Suprapubic skin (tissue), 4 donors: ENCODE measurements at regions not wholly inside any gene's neighbourhood (a gene's known extent, or its start where the extent isn't known, plus 50 kb on each side); places are given as distances from the start of the nearest gene placed in this dataset.

ENCODE experiments used
- DNase-seq, 2 donors: peaks; one replicate each; pipeline ENCODE4 v3.0.0-alpha.2; 2019; ENCODE audit warnings: low spot score in 2 of 2
- H3K27ac ChIP-seq: fragments of 200-600 bp; sonication (generic); one replicate; pipeline ENCODE4 v1.5.1; 2019
- H3K27me3 ChIP-seq: fragments of 200-600 bp; sonication (generic); one replicate; pipeline ENCODE4 v1.5.1; 2019
- H3K36me3 ChIP-seq: fragments of 200-600 bp; sonication (generic); one replicate; pipeline ENCODE4 v1.5.1; 2019
- H3K4me1 ChIP-seq: fragments of 200-600 bp; sonication (generic); one replicate; pipeline ENCODE4 v1.5.1; 2019
- H3K4me3 ChIP-seq: fragments of 200-600 bp; sonication (generic); one replicate; pipeline ENCODE4 v1.5.1; 2019; ENCODE audit warnings: mild to moderate bottlenecking
- H3K9me3 ChIP-seq: fragments of 200-600 bp; sonication (generic); one replicate; pipeline ENCODE4 v1.5.1; 2019
- CTCF ChIP-seq, 2 donors: fragments of 200-600 bp in 1 of 2; fragments of 450-650 bp in 1 of 2; sonication (generic) in 1 of 2; IDR thresholded peaks; one replicate each; pipeline ENCODE4 v1.5.1; 2016 to 2019; ENCODE audit warnings: antibody characterized with exemption in 2 of 2, mild to moderate bottlenecking in 1 of 2, moderate library complexity in 1 of 2
- EP300 ChIP-seq: sonication (generic); formaldehyde crosslinking; IDR thresholded peaks from one replicate; pipeline ENCODE4 v1.6.1; 2017; ENCODE audit warnings: antibody characterized with exemption
- POLR2A ChIP-seq, 2 donors: fragments of 450-650 bp; IDR thresholded peaks; one replicate each; pipeline ENCODE4 v1.6.1; 2017; ENCODE audit warnings: antibody characterized with exemption in 2 of 2, mild to moderate bottlenecking in 2 of 2, moderate library complexity in 2 of 2
- POLR2AphosphoS5 ChIP-seq, 3 donors: sonication (generic); formaldehyde crosslinking; IDR thresholded peaks; one replicate each; pipeline ENCODE4 v1.6.1; 2017; ENCODE audit warnings: antibody characterized with exemption in 3 of 3
- WGBS: methylation state at CpG from one replicate; pipeline ENCODE4 v1.1.5; 2018; 5-methylcytosine and 5-hydroxymethylcytosine counted together

DNA sequence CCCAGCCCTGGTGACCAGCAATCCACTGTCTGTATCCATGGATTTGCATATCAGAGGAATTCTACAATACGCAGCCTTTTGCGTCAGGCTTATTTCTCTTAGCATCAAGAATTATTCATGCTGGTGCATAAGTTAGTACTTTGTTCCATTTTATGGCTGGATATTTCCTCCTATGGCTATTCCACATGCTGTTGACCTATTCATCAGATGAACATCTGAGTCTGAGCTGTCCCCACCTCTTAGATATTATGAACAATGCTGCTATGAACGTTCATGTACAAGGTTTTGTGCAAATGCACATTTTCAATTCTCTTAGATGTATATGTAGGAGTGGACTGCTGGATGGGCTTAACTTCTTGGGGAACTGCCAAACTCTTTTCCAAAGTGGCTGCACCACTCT, 79.0 kb upstream of the CST7 start:
- no peak for DNase-seq
- no peak overlapping the region for H3K27ac ChIP-seq
- no peaks in the 10 kb centered on the region for H3K4me1 ChIP-seq
- TF ChIP-seq EP300 (no peak), POLR2A (IDR thresholded peaks at IDR 0.05) (no peak), POLR2AphosphoS5 (IDR thresholded peaks at IDR 0.05) (no peak), CTCF (IDR thresholded peaks at IDR 0.05) (no peak)
- peaks cover 5% of the 10 kb centered on the region for H3K27me3 ChIP-seq
- no peaks in the 10 kb centered on the region for H3K9me3 ChIP-seq
- H3K36me3 ChIP-seq = no peaks in the 10 kb centered on the region
- no peak overlapping the region for H3K4me3 ChIP-seq
- WGBS = 80% methylated on average over 3 of the region's 3 CpGs

GRCh38 chr20:24870881-24871280, 78.2 kb upstream of the CST7 start:
- H3K27ac ChIP-seq = no peak overlapping the region
- peaks cover 5% of the 10 kb centered on the region for H3K27me3 ChIP-seq
- TF ChIP-seq POLR2AphosphoS5 (IDR thresholded peaks at IDR 0.05) (no peak), EP300 (no peak), POLR2A (IDR thresholded peaks at IDR 0.05) (no peak), CTCF (IDR thresholded peaks at IDR 0.05) (no peak)
- H3K36me3 ChIP-seq = no peaks in the 10 kb centered on the region
- H3K4me3 ChIP-seq = no peak overlapping the region
- DNase-seq = no peak
- H3K9me3 ChIP-seq = no peaks in the 10 kb centered on the region
- no peaks in the 10 kb centered on the region for H3K4me1 ChIP-seq
- WGBS = no CpG with 5 or more reads among the region's 8 CpGs

GRCh38 chr20:24871480-24872213, 77.4 kb upstream of the CST7 start:
- H3K27me3 ChIP-seq = peaks cover 5% of the 10 kb centered on the region
- no peak overlapping the region for H3K4me3 ChIP-seq
- no peak for TF ChIP-seq POLR2AphosphoS5 (IDR thresholded peaks at IDR 0.05)
- no peak for DNase-seq
- no peaks in the 10 kb centered on the region for H3K4me1 ChIP-seq
- H3K9me3 ChIP-seq = no peaks in the 10 kb centered on the region
- H3K27ac ChIP-seq = no peak overlapping the region
- no peaks in the 10 kb centered on the region for H3K36me3 ChIP-seq
- 48% methylated on average over 10 of the region's 13 CpGs for WGBS

DNA sequence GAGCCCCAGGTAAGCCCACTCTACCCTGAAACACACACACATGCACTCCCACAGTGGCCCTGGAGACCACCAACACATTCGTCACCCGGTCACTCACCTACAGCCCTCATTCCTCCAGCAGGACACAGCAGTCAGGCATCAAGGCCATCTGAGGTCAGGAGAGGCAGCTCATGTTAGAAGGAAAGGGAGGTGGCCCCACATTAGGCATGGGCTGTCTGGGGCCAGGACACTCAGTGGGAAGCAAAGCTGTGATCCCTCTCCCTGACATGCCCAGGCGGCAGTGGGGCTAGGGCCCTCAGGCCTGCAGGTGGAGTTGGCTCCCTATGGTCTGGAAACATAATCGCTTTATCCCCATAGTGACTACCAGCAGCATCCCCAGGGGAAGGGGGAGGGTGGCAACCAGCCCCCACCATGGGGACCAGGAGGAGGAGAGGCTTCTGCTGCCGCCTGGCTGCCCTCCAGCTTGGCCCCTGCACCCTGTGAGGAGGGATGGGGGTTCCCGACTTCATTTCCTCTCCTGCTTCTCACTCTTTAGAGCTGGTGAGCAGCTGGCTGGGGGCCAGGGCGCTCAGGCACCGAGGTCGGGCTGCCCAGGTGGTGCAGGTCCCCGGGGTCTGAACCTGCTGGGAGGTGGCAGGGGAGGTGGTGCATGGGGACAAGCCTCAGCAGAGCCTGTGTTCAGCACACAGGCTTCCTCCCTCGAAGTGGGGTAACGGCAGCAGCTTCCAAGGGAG, 76.6 kb upstream of the CST7 start:
- DNase-seq = no peak
- Histone ChIP-seq H3K36me3 (no peaks in the 10 kb centered on the region), H3K4me1 (no peaks in the 10 kb centered on the region), H3K27ac (no peak overlapping the region), H3K27me3 (peaks cover 5% of the 10 kb centered on the region), H3K9me3 (no peaks in the 10 kb centered on the region), H3K4me3 (no peak overlapping the region)
- TF ChIP-seq EP300 (no peak), POLR2A (IDR thresholded peaks at IDR 0.05) (no peak), CTCF (IDR thresholded peaks at IDR 0.05) (no peak), POLR2AphosphoS5 (IDR thresholded peaks at IDR 0.05) (no peak)
- WGBS = 68% methylated on average over 3 of the region's 12 CpGs

DNA sequence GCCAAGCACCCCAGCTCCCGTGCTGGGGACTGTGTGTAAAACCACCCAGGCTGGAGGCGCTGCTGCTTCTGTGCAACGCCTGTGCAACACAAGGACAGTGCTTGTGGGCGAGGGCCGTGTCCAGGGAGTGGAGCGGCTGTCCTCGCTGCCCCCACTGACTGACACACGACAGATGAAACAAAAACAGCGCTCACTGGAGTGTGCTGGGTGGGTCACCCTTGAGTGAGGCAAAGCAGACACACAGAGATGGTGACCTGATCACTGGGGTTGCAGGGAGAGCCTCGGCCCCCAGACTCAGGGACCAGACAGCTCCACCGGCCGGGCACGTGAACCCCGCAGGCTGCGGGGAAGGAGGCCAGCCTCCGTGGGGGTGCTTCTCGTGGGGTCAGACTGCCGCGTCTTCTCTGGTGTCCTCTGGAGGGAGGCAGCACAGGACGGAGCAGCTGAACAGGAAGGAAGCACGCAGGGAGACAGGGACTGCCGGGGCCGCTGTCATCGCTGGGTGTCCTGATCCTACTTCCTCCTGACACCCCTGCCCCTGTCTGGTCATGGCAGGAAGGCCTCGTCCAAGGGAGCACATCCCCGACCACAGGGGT, 75.9 kb upstream of the CST7 start:
- WGBS = 70% methylated on average over 20 of the region's 26 CpGs
- Histone ChIP-seq H3K4me1 (no peaks in the 10 kb centered on the region), H3K27me3 (peaks cover 5% of the 10 kb centered on the region), H3K4me3 (no peak overlapping the region), H3K9me3 (no peaks in the 10 kb centered on the region), H3K27ac (no peak overlapping the region), H3K36me3 (no peaks in the 10 kb centered on the region)
- DNase-seq = no peak
- TF ChIP-seq EP300 = no peak
- no peak for TF ChIP-seq POLR2A (IDR thresholded peaks at IDR 0.05)
- no peak for TF ChIP-seq CTCF (IDR thresholded peaks at IDR 0.05)
- no peak for TF ChIP-seq POLR2AphosphoS5 (IDR thresholded peaks at IDR 0.05)
